Neural cell (in vitro differentiated cells): ENCODE measurements at regions not wholly inside any gene's neighbourhood (a gene's known extent, or its start where the extent isn't known, plus 50 kb on each side); places are given as distances from the start of the nearest gene placed in this dataset.

ENCODE experiments used
- H2AFZ ChIP-seq: fragments of 200-600, 300-800 bp; sonication (generic), shearing (Covaris generic); 2 replicates; pipeline ENCODE4 v1.6.0; 2014; ENCODE audit warnings: low read depth, mild to moderate bottlenecking, antibody characterized with exemption, low read length, moderate library complexity
- H3F3A ChIP-seq: fragments of 200-600 bp; shearing (Covaris generic); 2 replicates; pipeline ENCODE4 v1.6.1; 2016; ENCODE audit warnings: mild to moderate bottlenecking, moderate library complexity, mixed read lengths, antibody characterized with exemption, low read length; ENCODE audit not compliant: insufficient read depth, poor library complexity, severe bottlenecking
- H3K27ac ChIP-seq: fragments of 200-600, 300-800 bp; sonication (generic), shearing (Covaris generic); 2 replicates; pipeline ENCODE4 v1.5.1; 2014; ENCODE audit warnings: mild to moderate bottlenecking, low read length, moderate library complexity
- H3K27me3 ChIP-seq: fragments of 300-800, 200-600 bp; sonication (generic), shearing (Covaris generic); 2 replicates; pipeline ENCODE4 v1.6.0; 2014; ENCODE audit warnings: mild to moderate bottlenecking, low read depth, low read length, moderate library complexity; ENCODE audit not compliant: insufficient read depth
- H3K36me3 ChIP-seq: fragments of 300-800, 200-600 bp; sonication (generic), shearing (Covaris generic); 2 replicates; pipeline ENCODE4 v1.5.1; 2014; ENCODE audit warnings: mild to moderate bottlenecking, antibody characterized with exemption, low read length, moderate library complexity; ENCODE audit not compliant: insufficient read depth
- H3K4me2 ChIP-seq: fragments of 300-800, 200-600 bp; sonication (generic), shearing (Covaris generic); 2 replicates; pipeline ENCODE4 v1.6.0; 2014; ENCODE audit warnings: mild to moderate bottlenecking, low read length
- H3K4me3 ChIP-seq: fragments of 300-800, 200-600 bp; sonication (generic), shearing (Covaris generic); 2 replicates; pipeline ENCODE4 v1.5.1; 2014; ENCODE audit warnings: mild to moderate bottlenecking, low read length, moderate library complexity
- H3K79me2 ChIP-seq: fragments of 200-600 bp; shearing (Covaris generic); replicated peaks from 2 replicates; pipeline ENCODE4 v1.6.0; 2014; ENCODE audit warnings: mild to moderate bottlenecking, low read length, moderate library complexity; ENCODE audit not compliant: insufficient read depth
- H3K9ac ChIP-seq: fragments of 300-800, 200-600 bp; sonication (generic), shearing (Covaris generic); 2 replicates; pipeline ENCODE4 v1.6.1; 2016; ENCODE audit warnings: mild to moderate bottlenecking, low read length, mixed read lengths
- H3K9me2 ChIP-seq: fragments of 200-600 bp; shearing (Covaris generic); 2 replicates; pipeline ENCODE4 v1.6.1; 2016; ENCODE audit warnings: mild to moderate bottlenecking, low read length, mixed read lengths; ENCODE audit not compliant: insufficient read depth
- H3K9me3 ChIP-seq: fragments of 200-600, 300-800 bp; sonication (generic), shearing (Covaris generic); 2 replicates; pipeline ENCODE4 v1.6.1; 2016; ENCODE audit warnings: mild to moderate bottlenecking, mixed run types, low read length, moderate library complexity, mixed read lengths
- H4K20me1 ChIP-seq: fragments of 200-600 bp; shearing (Covaris generic); 2 replicates; pipeline ENCODE4 v1.6.1; 2016; ENCODE audit warnings: mild to moderate bottlenecking, mixed run types; ENCODE audit not compliant: insufficient read depth
- EP300 ChIP-seq: fragments of 450-650 bp; conservative IDR thresholded peaks from 2 replicates; pipeline ENCODE4 v1.6.1; 2014; ENCODE audit warnings: antibody characterized with exemption, mild to moderate bottlenecking, moderate library complexity; ENCODE audit not compliant: poor library complexity, severe bottlenecking
- EZH2 ChIP-seq: fragments of 200-600, 300-800 bp; shearing (Covaris generic), sonication (generic); IDR thresholded peaks from 2 replicates; pipeline ENCODE4 v1.6.1; 2014; ENCODE audit warnings: antibody characterized with exemption, low read length, borderline replicate concordance, mild to moderate bottlenecking; ENCODE audit not compliant: insufficient read depth, poor library complexity, severe bottlenecking
- MXI1 ChIP-seq: fragments of 450-650 bp; conservative IDR thresholded peaks from 2 replicates; pipeline ENCODE4 v1.6.1; 2014; ENCODE audit warnings: antibody characterized with exemption, mild to moderate bottlenecking; ENCODE audit not compliant: poor library complexity, severe bottlenecking
- POLR2AphosphoS5 ChIP-seq: IDR thresholded peaks from 2 replicates; pipeline ENCODE4 v1.6.1; 2012
- RAD21 ChIP-seq: fragments of 450-650 bp; conservative IDR thresholded peaks from 2 replicates; pipeline ENCODE4 v1.6.1; 2014; ENCODE audit warnings: antibody characterized with exemption, mild to moderate bottlenecking, moderate library complexity
- SMC3 ChIP-seq: fragments of 450-650 bp; conservative IDR thresholded peaks from 2 replicates; pipeline ENCODE4 v1.6.1; 2014; ENCODE audit warnings: antibody characterized with exemption, mild to moderate bottlenecking, moderate library complexity; ENCODE audit not compliant: poor library complexity
- TAF1 ChIP-seq: IDR thresholded peaks from 2 replicates; pipeline ENCODE4 v1.6.1; 2012; ENCODE audit warnings: low read depth
- TF ChIP-seq, protein P1 (sequence below): fragments of 450-650 bp; IDR thresholded peaks from 2 replicates; pipeline ENCODE4 v1.5.1; 2014; ENCODE audit warnings: antibody characterized with exemption, mild to moderate bottlenecking, moderate library complexity; ENCODE audit not compliant: poor library complexity, severe bottlenecking
- TF ChIP-seq, protein P2 (sequence below): IDR thresholded peaks from 2 replicates; pipeline ENCODE4 v1.6.1; 2012; ENCODE audit warnings: borderline replicate concordance

DNA sequence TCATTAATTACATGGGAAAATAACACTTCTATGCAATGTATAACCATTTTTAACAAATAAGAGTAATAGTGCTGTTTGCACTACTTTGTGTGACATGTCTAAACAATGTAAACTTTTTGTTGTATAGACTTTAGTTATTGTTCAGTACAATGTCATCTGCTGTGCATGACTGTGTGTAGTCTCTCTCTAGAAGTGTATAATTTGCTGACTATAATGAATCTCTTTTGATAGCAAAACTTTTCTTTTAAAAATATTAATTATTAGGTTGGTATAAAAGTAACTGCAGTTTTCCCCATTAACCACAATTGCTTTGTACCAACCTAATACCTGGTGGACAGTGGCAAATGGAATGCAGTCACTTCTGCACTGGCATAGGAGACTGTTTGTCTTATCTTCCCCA is 124.2 kb upstream of the SGK1 start:
- Histone ChIP-seq H2AFZ (no peak overlapping the region), H3K79me2 (no peaks in the 10 kb centered on the region), H4K20me1 (no peaks in the 10 kb centered on the region), H3K9me3 (no peaks in the 10 kb centered on the region), H3K27ac (no peak overlapping the region), H3F3A (no peaks in the 10 kb centered on the region), H3K4me2 (no peak overlapping the region), H3K36me3 (no peaks in the 10 kb centered on the region), H3K27me3 (no peaks in the 10 kb centered on the region), H3K4me3 (no peak overlapping the region), H3K9me2 (no peaks in the 10 kb centered on the region), H3K9ac (no peak overlapping the region)
- TF ChIP-seq POLR2AphosphoS5 (no peak), EP300 (no peak), EZH2 (no peak), SMC3 (no peak), TAF1 (no peak), RAD21 (no peak), MXI1 (no peak)
- TF ChIP-seq, protein P1, sequence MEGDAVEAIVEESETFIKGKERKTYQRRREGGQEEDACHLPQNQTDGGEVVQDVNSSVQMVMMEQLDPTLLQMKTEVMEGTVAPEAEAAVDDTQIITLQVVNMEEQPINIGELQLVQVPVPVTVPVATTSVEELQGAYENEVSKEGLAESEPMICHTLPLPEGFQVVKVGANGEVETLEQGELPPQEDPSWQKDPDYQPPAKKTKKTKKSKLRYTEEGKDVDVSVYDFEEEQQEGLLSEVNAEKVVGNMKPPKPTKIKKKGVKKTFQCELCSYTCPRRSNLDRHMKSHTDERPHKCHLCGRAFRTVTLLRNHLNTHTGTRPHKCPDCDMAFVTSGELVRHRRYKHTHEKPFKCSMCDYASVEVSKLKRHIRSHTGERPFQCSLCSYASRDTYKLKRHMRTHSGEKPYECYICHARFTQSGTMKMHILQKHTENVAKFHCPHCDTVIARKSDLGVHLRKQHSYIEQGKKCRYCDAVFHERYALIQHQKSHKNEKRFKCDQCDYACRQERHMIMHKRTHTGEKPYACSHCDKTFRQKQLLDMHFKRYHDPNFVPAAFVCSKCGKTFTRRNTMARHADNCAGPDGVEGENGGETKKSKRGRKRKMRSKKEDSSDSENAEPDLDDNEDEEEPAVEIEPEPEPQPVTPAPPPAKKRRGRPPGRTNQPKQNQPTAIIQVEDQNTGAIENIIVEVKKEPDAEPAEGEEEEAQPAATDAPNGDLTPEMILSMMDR: no peak
- TF ChIP-seq, protein P2, sequence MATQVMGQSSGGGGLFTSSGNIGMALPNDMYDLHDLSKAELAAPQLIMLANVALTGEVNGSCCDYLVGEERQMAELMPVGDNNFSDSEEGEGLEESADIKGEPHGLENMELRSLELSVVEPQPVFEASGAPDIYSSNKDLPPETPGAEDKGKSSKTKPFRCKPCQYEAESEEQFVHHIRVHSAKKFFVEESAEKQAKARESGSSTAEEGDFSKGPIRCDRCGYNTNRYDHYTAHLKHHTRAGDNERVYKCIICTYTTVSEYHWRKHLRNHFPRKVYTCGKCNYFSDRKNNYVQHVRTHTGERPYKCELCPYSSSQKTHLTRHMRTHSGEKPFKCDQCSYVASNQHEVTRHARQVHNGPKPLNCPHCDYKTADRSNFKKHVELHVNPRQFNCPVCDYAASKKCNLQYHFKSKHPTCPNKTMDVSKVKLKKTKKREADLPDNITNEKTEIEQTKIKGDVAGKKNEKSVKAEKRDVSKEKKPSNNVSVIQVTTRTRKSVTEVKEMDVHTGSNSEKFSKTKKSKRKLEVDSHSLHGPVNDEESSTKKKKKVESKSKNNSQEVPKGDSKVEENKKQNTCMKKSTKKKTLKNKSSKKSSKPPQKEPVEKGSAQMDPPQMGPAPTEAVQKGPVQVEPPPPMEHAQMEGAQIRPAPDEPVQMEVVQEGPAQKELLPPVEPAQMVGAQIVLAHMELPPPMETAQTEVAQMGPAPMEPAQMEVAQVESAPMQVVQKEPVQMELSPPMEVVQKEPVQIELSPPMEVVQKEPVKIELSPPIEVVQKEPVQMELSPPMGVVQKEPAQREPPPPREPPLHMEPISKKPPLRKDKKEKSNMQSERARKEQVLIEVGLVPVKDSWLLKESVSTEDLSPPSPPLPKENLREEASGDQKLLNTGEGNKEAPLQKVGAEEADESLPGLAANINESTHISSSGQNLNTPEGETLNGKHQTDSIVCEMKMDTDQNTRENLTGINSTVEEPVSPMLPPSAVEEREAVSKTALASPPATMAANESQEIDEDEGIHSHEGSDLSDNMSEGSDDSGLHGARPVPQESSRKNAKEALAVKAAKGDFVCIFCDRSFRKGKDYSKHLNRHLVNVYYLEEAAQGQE: no peak

DNA sequence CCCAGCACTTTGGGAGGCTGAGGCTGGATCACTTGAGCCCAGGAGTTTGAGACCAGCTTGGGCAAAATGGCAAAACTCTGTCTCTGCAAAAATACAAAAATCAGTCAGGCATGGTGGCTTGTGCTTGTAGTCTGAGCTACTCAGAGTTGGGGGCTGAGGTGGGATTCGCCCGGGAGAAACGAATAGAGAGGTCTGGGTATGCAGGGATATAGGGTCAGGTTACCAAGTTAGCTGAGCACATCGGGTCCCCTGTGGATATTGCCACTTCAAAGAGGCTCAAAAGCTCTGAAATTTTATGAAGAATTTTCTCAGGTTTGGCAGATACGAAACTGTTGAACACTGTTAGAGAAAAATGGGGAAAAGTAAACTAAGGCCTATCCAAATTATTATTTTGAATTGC is 120.9 kb upstream of the SGK1 start:
- TF ChIP-seq, protein P2: no peak
- no peak for TF ChIP-seq MXI1
- no peak for TF ChIP-seq EZH2
- no peak for TF ChIP-seq POLR2AphosphoS5
- TF ChIP-seq RAD21: no peak
- no peak for TF ChIP-seq TAF1
- no peak for TF ChIP-seq SMC3
- TF ChIP-seq, protein P1: no peak
- TF ChIP-seq EP300: no peak
- H2AFZ ChIP-seq: no peak overlapping the region

More for the DNA sequence above, 120.9 kb upstream of the SGK1 start:
- Histone ChIP-seq H3K27me3 (no peaks in the 10 kb centered on the region), H3K9me3 (no peaks in the 10 kb centered on the region), H3K79me2 (no peaks in the 10 kb centered on the region), H3K4me2 (no peak overlapping the region), H3K27ac (no peak overlapping the region), H3K4me3 (no peak overlapping the region), H3F3A (no peaks in the 10 kb centered on the region), H3K9me2 (no peaks in the 10 kb centered on the region), H4K20me1 (no peaks in the 10 kb centered on the region), H3K9ac (no peak overlapping the region), H3K36me3 (no peaks in the 10 kb centered on the region)
